ENCODE measurements at regions not wholly inside any gene's neighbourhood (a gene's known extent, or its start where the extent isn't known, plus 50 kb on each side); places are given as distances from the start of the nearest gene placed in this dataset.

DNA sequence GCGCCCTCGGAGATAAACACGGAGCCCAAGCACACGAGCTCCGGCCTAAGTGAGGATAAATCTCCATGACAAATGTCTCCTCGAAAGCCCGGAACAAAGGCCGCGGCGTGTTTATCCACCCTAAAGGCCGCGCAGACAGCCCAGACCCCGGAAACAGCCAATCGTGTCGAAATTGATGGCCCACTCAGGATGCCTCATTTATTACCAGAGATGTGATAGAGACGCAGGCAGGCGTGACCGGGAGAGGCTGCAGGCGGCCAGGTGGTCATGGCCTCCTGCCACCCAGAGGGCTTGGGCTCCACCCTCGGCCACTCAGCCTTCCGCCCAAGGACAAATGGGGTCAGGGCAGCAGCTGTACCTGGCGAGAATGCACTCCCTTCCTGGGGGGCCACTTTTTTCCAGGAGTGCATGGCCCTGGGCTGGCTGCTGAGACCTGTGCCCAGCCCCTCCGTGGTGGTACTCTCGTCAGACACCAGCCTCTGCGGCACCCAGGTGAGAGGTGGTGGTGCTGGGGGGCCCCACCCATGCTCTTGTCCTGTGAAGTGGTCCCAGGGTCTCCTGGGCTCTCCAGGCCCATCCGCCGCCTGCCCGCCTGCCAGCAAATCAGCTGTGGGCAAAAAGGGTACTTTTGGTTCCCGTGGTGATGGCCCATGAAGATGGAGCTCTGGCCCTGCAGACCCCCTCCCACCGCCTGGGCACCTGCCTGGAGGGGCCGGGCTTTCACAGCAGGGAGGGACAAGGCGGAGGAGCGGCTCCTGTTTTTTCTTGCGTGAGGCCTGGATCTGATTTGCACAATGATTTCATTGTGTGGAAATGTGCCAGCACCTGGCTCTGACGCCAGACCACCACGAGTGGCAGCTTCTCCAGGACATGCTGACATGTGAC lies 211.5 kb upstream of the C14orf180 start:
- CTCF ChIA-PET: no interaction called here
- intact Hi-C loops (cut with micrococcal nuclease; ENCODE audit: unreplicated experiment): no loop called here
- POLR2A ChIA-PET (ENCODE audit: unreplicated experiment): no interaction called here

DNA sequence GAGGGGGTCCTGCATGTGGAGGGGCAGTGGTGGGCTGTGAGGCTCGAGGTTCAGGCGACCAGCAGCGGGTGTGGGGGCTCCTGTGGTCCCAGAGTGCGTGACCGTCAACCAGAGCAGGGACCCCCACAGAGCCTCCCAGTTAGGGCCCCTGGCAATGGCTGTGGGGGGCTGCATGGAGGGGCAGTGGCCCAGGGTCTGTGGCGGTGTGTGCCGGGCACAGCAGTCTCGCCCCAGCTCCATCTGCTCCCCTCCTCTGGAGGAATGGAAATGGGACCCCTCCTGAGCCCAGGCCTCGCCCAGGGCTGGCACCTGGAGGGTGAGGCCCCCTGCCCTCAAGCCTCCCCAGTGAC lies 210.8 kb upstream of the C14orf180 start:
- peaks cover 95% of the 10 kb centered on the region for H3K27me3 ChIP-seq (ENCODE audit: insufficient read depth, low read depth)
- TF ChIP-seq, protein P1, sequence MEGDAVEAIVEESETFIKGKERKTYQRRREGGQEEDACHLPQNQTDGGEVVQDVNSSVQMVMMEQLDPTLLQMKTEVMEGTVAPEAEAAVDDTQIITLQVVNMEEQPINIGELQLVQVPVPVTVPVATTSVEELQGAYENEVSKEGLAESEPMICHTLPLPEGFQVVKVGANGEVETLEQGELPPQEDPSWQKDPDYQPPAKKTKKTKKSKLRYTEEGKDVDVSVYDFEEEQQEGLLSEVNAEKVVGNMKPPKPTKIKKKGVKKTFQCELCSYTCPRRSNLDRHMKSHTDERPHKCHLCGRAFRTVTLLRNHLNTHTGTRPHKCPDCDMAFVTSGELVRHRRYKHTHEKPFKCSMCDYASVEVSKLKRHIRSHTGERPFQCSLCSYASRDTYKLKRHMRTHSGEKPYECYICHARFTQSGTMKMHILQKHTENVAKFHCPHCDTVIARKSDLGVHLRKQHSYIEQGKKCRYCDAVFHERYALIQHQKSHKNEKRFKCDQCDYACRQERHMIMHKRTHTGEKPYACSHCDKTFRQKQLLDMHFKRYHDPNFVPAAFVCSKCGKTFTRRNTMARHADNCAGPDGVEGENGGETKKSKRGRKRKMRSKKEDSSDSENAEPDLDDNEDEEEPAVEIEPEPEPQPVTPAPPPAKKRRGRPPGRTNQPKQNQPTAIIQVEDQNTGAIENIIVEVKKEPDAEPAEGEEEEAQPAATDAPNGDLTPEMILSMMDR (conservative IDR thresholded peaks at IDR 0.05): no peak
- no peak for TF ChIP-seq EZH2 (IDR thresholded peaks at IDR 0.05; ENCODE audit: low read depth)
- intact Hi-C loops (cut with micrococcal nuclease; ENCODE audit: unreplicated experiment): no loop called here
- DNase-seq: no peak
- no peaks in the 10 kb centered on the region for H3K4me1 ChIP-seq (replicated peaks; ENCODE audit: insufficient read depth)
- BruUV-seq (replicated peaks): no TSS peak
- no peaks in the 10 kb centered on the region for H3K79me2 ChIP-seq (ENCODE audit: low read depth)
- H4K20me1 ChIP-seq (ENCODE audit: insufficient read depth): no peaks in the 10 kb centered on the region
- ChIA-PET POLR2A (ENCODE audit: unreplicated experiment) (no interaction called here), CTCF (no interaction called here)
- H3K4me2 ChIP-seq: no peak overlapping the region
- H3K9me3 ChIP-seq (ENCODE audit: insufficient read depth, low read depth): no peaks in the 10 kb centered on the region
- no peaks in the 10 kb centered on the region for H3K9me2 ChIP-seq (ENCODE audit: insufficient read depth)
- H3K4me3 ChIP-seq: no peak overlapping the region
- no peaks in the 10 kb centered on the region for H3F3A ChIP-seq (ENCODE audit: insufficient read depth, low read depth)
- no peak overlapping the region for H3K27ac ChIP-seq
- H2AFZ ChIP-seq: no peak overlapping the region
- H3K36me3 ChIP-seq (ENCODE audit: low read depth): no peaks in the 10 kb centered on the region

More for the DNA sequence above, 211.5 kb upstream of the C14orf180 start:
- Histone ChIP-seq H3F3A (ENCODE audit: insufficient read depth, low read depth) (no peaks in the 10 kb centered on the region), H3K4me1 (replicated peaks; ENCODE audit: insufficient read depth) (no peaks in the 10 kb centered on the region), H3K27ac (no peak overlapping the region), H4K20me1 (ENCODE audit: insufficient read depth) (no peaks in the 10 kb centered on the region), H3K9me3 (ENCODE audit: insufficient read depth, low read depth) (no peaks in the 10 kb centered on the region), H3K4me3 (no peak overlapping the region), H3K4me2 (no peak overlapping the region), H2AFZ (no peak overlapping the region), H3K79me2 (ENCODE audit: low read depth) (no peaks in the 10 kb centered on the region), H3K27me3 (ENCODE audit: insufficient read depth, low read depth) (peaks cover 95% of the 10 kb centered on the region), H3K9me2 (ENCODE audit: insufficient read depth) (no peaks in the 10 kb centered on the region), H3K36me3 (ENCODE audit: low read depth) (no peaks in the 10 kb centered on the region)
- TF ChIP-seq, protein P1 (conservative IDR thresholded peaks at IDR 0.05): no peak
- no peak for TF ChIP-seq EZH2 (IDR thresholded peaks at IDR 0.05; ENCODE audit: low read depth)
- no TSS peak for BruUV-seq (replicated peaks)
- DNase-seq: no peak

DNA sequence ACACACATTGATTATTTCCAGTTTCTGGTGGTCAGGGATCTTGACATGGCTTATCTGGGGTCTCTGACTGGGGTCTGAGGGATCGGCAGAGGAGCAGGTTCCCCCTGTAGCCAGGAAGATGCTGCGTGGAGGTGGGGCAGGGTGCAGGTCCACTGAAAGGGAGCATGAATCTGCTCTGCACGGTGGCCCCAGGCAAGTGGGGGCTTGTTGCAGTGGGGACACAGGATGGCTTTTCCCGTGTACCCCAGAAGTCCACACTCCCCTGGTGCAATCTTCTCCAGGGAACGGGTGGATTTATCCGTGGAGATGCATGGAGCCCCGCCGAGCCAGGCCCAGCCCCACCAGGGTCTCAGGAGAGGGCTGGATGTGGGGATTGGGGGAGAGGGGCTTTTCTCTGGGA lies 210.4 kb upstream of the C14orf180 start:
- Histone ChIP-seq H3K27me3 (ENCODE audit: insufficient read depth, low read depth) (peaks cover 95% of the 10 kb centered on the region), H2AFZ (no peak overlapping the region), H3K9me3 (ENCODE audit: insufficient read depth, low read depth) (no peaks in the 10 kb centered on the region), H3K79me2 (ENCODE audit: low read depth) (no peaks in the 10 kb centered on the region), H3K4me2 (no peak overlapping the region), H3F3A (ENCODE audit: insufficient read depth, low read depth) (no peaks in the 10 kb centered on the region), H3K4me1 (replicated peaks; ENCODE audit: insufficient read depth) (no peaks in the 10 kb centered on the region), H4K20me1 (ENCODE audit: insufficient read depth) (no peaks in the 10 kb centered on the region), H3K27ac (no peak overlapping the region), H3K9me2 (ENCODE audit: insufficient read depth) (no peaks in the 10 kb centered on the region), H3K36me3 (ENCODE audit: low read depth) (no peaks in the 10 kb centered on the region), H3K4me3 (no peak overlapping the region)
- DNase-seq: no peak
- TF ChIP-seq EZH2 (IDR thresholded peaks at IDR 0.05; ENCODE audit: low read depth): no peak
- TF ChIP-seq, protein P1 (conservative IDR thresholded peaks at IDR 0.05): no peak
- intact Hi-C loops (cut with micrococcal nuclease; ENCODE audit: unreplicated experiment): no loop called here
- BruUV-seq (replicated peaks): no TSS peak
- ChIA-PET POLR2A (ENCODE audit: unreplicated experiment) (no interaction called here), CTCF (no interaction called here)
